ENCODE measurements at regions not wholly inside any gene's neighbourhood (a gene's known extent, or its start where the extent isn't known, plus 50 kb on each side); places are given as distances from the start of the nearest gene placed in this dataset.

- H3K4me3 ChIP-seq (ENCODE audit: low read depth, low read length): no peak overlapping the region
- TF ChIP-seq CTCF (IDR thresholded peaks at IDR 0.05; ENCODE audit: control insufficient read depth, extremely low read depth, insufficient read depth): no peak
- DNase-seq (ENCODE audit: low read depth): no peak
Observed at GRCh38 chr2:234187646-234188174, 137.2 kb downstream of the SPP2 start.

GRCh38 chr2:234181121-234181520 lies 130.6 kb downstream of the SPP2 start:
- DNase-seq (ENCODE audit: low read depth): no peak
- H3K4me3 ChIP-seq (ENCODE audit: low read depth, low read length): no peak overlapping the region
- TF ChIP-seq CTCF (IDR thresholded peaks at IDR 0.05; ENCODE audit: control insufficient read depth, extremely low read depth, insufficient read depth): no peak

- TF ChIP-seq CTCF (IDR thresholded peaks at IDR 0.05; ENCODE audit: control insufficient read depth, extremely low read depth, insufficient read depth): no peak
- no peak overlapping the region for H3K4me3 ChIP-seq (ENCODE audit: low read depth, low read length)
- no peak for DNase-seq (ENCODE audit: low read depth)
Observed at GRCh38 chr2:234179031-234179363, 128.5 kb downstream of the SPP2 start.

GRCh38 chr2:234178330-234179030 lies 128.0 kb downstream of the SPP2 start:
- peak; percentile 10 for DNase-seq (ENCODE audit: low read depth)
- no peak overlapping the region for H3K4me3 ChIP-seq (ENCODE audit: low read depth, low read length)
- TF ChIP-seq CTCF (IDR thresholded peaks at IDR 0.05; ENCODE audit: control insufficient read depth, extremely low read depth, insufficient read depth): no peak

- no peak for DNase-seq (ENCODE audit: low read depth)
- no peak for TF ChIP-seq CTCF (IDR thresholded peaks at IDR 0.05; ENCODE audit: control insufficient read depth, extremely low read depth, insufficient read depth)
- H3K4me3 ChIP-seq (ENCODE audit: low read depth, low read length): no peak overlapping the region
Observed at GRCh38 chr2:234175649-234176048, 125.1 kb downstream of the SPP2 start.

GRCh38 chr2:234174742-234175141 lies 124.2 kb downstream of the SPP2 start:
- DNase-seq (ENCODE audit: low read depth): no peak
- H3K4me3 ChIP-seq (ENCODE audit: low read depth, low read length): no peak overlapping the region
- no peak for TF ChIP-seq CTCF (IDR thresholded peaks at IDR 0.05; ENCODE audit: control insufficient read depth, extremely low read depth, insufficient read depth)

- DNase-seq (ENCODE audit: low read depth): no peak
- no peak overlapping the region for H3K4me3 ChIP-seq (ENCODE audit: low read depth, low read length)
- no peak for TF ChIP-seq CTCF (IDR thresholded peaks at IDR 0.05; ENCODE audit: control insufficient read depth, extremely low read depth, insufficient read depth)
Observed at GRCh38 chr2:234172532-234172931, 122.0 kb downstream of the SPP2 start.

Data from LNCaP clone FGC (cell line).